AG10803 (cell line): ENCODE measurements at regions not wholly inside any gene's neighbourhood (a gene's known extent, or its start where the extent isn't known, plus 50 kb on each side); places are given as distances from the start of the nearest gene placed in this dataset.
"Not testable (repeated sequence)": the region's sequence is repeated elsewhere in the genome, so short reads cannot be mapped to it uniquely, and the experiment has no call there.

Experiments
- DNase-seq: peaks from one replicate; pipeline ENCODE4 v3.0.0; 2010; ENCODE audit warnings: low read depth
- H3K4me3 ChIP-seq: 2 replicates; pipeline ENCODE4 v1.5.1; 2011; ENCODE audit warnings: mild to moderate bottlenecking, low read length, control low read depth
- CTCF ChIP-seq: conservative IDR thresholded peaks from 2 replicates; pipeline ENCODE4 v1.5.1; 2011; ENCODE audit warnings: mild to moderate bottlenecking, low read length, control low read depth, inconsistent platforms

DNA sequence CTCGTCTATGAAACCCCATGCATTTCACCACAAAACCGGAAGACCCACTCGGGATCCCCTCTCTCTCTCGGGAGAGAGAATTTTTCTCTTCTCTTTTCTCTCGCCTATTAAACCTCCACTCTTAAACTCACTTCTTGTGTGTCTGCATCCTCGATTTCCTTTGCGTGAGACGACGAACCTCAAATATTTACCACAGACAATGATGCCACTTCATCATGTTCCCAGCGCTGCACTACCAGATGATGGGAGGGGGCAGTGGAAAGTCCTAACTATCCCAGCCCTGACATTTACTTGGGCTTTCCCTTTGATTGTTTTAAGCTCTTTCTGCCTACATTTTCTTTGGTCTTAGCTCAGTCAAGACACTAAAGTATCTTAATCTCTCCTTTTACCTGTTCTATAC, 906.7 kb downstream of the GRID1 start:
- no peak for TF ChIP-seq CTCF
- no peak for DNase-seq
- no peak overlapping the region for H3K4me3 ChIP-seq

- TF ChIP-seq CTCF = no peak
- no peak overlapping the region for H3K4me3 ChIP-seq
- DNase-seq = no peak
Measured at GRCh38 chr10:85464336-85464735, 902.3 kb downstream of the GRID1 start.

DNA sequence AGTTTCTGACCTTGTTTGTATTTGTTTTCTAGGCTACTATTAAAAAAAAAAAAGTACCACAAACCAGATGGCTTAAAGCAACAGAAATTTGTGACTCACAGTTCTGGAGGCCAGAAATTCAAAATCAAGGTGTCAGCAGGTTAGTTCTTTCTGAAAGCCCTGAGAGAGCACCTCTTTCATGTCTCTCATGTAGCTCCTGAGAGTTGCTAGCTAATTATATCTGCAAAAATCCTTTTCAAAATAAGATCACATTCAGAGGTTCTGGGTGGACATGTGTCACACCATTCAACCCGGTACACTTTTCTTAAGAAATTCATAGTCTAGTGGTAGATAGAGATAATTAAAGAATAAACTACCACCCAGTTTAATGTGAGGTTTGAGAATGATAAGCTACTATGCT, 888.6 kb downstream of the GRID1 start:
- no peak for DNase-seq
- TF ChIP-seq CTCF = no peak
- H3K4me3 ChIP-seq = no peak overlapping the region

- no peak for TF ChIP-seq CTCF
- no peak overlapping the region for H3K4me3 ChIP-seq
- no peak for DNase-seq
Measured at GRCh38 chr10:85490431-85490830, 876.2 kb downstream of the GRID1 start.

- no peak overlapping the region for H3K4me3 ChIP-seq
- no peak for TF ChIP-seq CTCF
- DNase-seq = no peak
Measured at GRCh38 chr10:85491652-85492051, 874.9 kb downstream of the GRID1 start.

GRCh38 chr10:85492684-85493083, 873.9 kb downstream of the GRID1 start:
- TF ChIP-seq CTCF = no peak
- no peak for DNase-seq
- H3K4me3 ChIP-seq = no peak overlapping the region

DNA sequence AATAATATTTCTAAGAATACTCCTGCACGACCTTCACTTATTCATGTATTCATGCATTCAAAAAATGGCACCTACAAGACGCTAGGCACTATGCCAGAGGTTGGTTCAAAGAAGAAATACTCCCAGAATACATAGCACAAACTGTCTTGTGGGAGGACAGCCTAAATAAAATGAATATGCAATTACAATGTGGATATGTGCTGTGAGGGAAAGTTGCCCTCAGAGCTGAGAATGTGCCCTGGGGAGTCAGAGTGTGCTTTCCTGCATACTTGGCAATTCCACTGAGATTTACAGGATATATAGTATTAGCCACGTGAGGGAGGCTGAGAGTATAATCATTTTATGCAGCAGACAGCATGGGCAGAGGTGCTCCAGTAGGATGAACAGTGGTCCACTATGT, 872.9 kb downstream of the GRID1 start:
- no peak for DNase-seq
- TF ChIP-seq CTCF = no peak

GRCh38 chr10:85504641-85505040, 862.0 kb downstream of the GRID1 start:
- not testable (repeated sequence) for DNase-seq, H3K4me3 ChIP-seq

More for the DNA sequence above, 872.9 kb downstream of the GRID1 start:
- no peak overlapping the region for H3K4me3 ChIP-seq
